ENCODE measurements at regions not wholly inside any gene's neighbourhood (a gene's known extent, or its start where the extent isn't known, plus 50 kb on each side); places are given as distances from the start of the nearest gene placed in this dataset.

DNA sequence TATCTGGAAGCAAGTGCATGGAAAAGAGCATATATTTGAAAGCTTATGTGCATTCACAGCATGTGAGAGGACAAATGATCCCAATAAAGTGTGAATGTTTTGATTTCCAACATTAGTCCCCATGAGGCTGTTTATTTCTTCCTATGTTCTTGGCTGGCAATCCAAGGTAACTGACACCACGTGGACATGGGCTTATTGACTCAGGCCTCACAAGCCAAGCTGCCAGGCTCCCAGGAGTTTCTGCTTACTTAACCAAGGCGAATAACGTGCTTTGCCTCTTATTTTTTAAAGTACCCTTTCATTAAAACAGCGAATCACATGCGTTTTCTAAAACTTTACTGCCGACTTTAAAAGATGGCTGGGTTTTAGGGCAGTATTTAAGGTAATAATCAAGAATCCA, 441.7 kb downstream of the FUT8 start:
- DNase-seq (ENCODE audit: extremely low read depth, low read depth), result no peak
- TF ChIP-seq, protein P1, sequence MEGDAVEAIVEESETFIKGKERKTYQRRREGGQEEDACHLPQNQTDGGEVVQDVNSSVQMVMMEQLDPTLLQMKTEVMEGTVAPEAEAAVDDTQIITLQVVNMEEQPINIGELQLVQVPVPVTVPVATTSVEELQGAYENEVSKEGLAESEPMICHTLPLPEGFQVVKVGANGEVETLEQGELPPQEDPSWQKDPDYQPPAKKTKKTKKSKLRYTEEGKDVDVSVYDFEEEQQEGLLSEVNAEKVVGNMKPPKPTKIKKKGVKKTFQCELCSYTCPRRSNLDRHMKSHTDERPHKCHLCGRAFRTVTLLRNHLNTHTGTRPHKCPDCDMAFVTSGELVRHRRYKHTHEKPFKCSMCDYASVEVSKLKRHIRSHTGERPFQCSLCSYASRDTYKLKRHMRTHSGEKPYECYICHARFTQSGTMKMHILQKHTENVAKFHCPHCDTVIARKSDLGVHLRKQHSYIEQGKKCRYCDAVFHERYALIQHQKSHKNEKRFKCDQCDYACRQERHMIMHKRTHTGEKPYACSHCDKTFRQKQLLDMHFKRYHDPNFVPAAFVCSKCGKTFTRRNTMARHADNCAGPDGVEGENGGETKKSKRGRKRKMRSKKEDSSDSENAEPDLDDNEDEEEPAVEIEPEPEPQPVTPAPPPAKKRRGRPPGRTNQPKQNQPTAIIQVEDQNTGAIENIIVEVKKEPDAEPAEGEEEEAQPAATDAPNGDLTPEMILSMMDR (IDR thresholded peaks at IDR 0.05; ENCODE audit: low read depth, low read length), result no peak

DNA sequence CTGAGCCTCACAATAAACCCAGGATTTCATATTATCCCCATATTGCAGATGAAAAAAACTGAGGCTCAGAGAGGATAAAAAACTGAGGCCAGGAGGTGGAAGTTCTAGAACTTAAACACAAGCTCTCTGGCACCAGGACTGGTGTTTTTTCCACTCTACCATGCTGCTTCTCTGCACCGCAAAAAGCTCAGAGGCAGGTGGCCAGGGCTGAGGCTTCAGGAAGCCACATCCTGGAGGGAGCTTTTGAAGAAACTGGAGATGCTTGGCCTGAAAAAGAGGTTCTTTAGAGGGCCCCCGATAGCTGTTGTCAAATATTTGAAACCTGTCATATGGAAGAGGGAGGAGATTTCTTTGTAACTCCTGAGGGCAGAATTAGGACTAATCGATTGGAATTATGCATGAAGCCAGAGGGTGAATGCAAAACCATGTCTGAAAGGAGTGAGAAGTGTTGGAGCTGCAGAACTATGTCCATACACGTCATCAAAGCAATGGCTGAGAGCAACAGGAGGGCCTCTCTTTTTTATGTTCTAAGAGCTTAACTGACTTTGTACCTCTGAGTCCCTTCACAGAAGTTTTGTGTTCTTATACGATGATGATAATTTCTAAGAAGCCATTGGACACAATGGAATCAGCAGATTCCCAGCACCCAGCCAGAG, 448.6 kb downstream of the FUT8 start:
- no peak for DNase-seq (ENCODE audit: extremely low read depth, low read depth)
- TF ChIP-seq, protein P1 (IDR thresholded peaks at IDR 0.05; ENCODE audit: low read depth, low read length), result no peak

DNA sequence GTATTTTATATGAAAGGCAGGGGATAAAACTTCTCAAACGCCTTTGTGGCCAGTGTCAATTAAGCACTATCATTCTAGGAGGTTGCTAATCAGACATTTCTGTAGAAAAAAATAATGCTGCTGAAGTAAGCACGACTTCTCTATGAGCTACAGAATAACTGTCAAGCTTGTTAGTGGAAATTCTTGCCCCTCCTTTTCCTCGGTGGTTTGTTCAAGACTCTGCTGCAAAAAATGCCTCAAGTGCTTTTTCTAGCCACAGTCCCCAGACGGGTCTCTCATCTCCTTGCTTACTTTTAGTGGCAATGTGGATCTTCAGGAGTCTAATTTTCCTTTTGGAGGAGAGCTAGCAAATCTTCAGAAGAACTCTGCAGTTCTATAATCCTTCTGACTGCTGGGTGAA, 452.0 kb downstream of the FUT8 start:
- TF ChIP-seq, protein P1 (IDR thresholded peaks at IDR 0.05; ENCODE audit: low read depth, low read length), result no peak
- DNase-seq (ENCODE audit: extremely low read depth, low read depth), result no peak

DNA sequence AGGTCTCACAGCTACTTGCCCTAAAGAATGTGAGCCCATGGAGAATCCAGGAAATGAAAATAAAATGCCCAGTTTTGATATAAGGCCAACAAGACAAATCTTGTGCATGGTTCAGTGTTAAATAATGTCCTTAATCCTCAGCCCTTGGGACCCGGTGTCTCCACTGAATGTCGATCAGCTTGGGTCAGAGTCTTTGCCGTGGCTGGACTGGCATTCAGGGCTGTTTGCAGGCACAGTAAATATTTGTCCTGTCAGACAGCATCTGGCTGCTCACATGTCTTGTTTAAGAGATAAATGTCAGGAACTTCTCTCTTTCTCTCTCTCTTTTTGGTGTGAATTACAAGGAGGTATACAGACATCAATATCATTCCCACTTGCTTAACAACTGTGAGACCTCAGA, 452.5 kb downstream of the FUT8 start:
- DNase-seq (ENCODE audit: extremely low read depth, low read depth), result no peak
- TF ChIP-seq, protein P1 (IDR thresholded peaks at IDR 0.05; ENCODE audit: low read depth, low read length), result no peak

DNA sequence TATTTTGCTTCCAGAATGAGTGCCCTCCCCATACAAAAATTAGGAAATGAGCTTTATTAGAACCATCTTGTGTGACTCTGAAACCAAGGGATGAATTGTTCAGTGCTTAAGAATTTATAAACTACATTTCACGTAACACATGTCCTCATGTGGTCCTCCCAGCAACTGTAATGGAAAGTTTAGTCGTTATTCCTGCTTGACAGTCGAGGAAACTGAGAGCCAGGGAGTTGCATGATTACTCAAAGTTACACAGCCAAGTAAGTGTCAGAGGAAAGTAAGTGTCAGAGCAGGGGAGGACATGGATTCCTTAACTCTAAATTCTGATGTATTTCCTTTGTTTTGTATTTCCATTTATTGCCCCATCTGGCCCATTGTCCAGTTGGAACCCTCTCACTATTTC, 453.9 kb downstream of the FUT8 start:
- DNase-seq (ENCODE audit: extremely low read depth, low read depth), result peak; percentile 83
- TF ChIP-seq, protein P1 (IDR thresholded peaks at IDR 0.05; ENCODE audit: low read depth, low read length), result no peak

DNA sequence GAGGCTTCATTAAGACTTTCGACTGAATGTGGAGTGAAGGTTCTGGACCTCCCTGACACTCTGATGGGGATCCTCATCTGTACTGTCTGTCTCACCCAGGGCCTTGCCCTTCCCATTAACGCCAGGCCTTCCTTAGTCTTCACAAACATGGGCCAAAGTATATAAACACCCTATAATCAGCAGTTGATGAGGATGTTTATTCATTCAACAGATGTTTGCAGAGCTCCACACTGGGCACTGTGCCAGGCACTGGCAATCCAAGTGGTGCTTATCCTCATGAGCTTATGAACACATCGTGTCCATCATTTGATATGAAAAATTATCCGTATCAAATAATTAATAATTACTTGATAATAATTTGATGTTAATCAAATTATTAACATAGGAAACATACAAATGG, 454.4 kb downstream of the FUT8 start:
- peak; percentile 59 for DNase-seq (ENCODE audit: extremely low read depth, low read depth)
- TF ChIP-seq, protein P1 (IDR thresholded peaks at IDR 0.05; ENCODE audit: low read depth, low read length), result no peak

DNA sequence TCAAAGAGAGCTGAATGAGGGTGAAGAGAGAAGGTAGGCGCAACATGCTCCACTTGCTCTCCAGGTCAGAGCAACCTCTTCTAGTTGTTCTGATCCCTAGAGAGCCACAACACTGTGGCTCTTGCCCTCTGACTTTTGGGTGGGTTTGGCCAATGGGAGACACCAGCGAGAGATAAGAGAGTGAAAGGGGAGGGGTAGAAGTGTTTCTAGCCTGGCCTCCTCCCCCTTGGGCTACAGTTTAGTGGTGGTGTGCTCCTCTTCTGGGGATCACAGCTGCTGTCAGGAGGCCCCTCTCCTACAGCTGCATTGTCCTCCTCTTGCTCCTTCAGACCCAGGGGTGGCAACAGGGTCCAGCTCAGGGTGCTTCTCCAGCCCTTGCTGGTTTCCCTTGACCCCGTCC, 454.8 kb downstream of the FUT8 start:
- TF ChIP-seq, protein P1 (IDR thresholded peaks at IDR 0.05; ENCODE audit: low read depth, low read length), result no peak
- DNase-seq (ENCODE audit: extremely low read depth, low read depth), result no peak

Data from AG09319 (cell line).